Suprapubic skin (tissue), 4 donors: ENCODE measurements at regions not wholly inside any gene's neighbourhood (a gene's known extent, or its start where the extent isn't known, plus 50 kb on each side); places are given as distances from the start of the nearest gene placed in this dataset.

Experiments
- DNase-seq, 2 donors: peaks; one replicate each; pipeline ENCODE4 v3.0.0-alpha.2; 2019; ENCODE audit warnings: low spot score in 2 of 2
- H3K27ac ChIP-seq: fragments of 200-600 bp; sonication (generic); one replicate; pipeline ENCODE4 v1.5.1; 2019
- H3K27me3 ChIP-seq: fragments of 200-600 bp; sonication (generic); one replicate; pipeline ENCODE4 v1.5.1; 2019
- H3K36me3 ChIP-seq: fragments of 200-600 bp; sonication (generic); one replicate; pipeline ENCODE4 v1.5.1; 2019
- H3K4me1 ChIP-seq: fragments of 200-600 bp; sonication (generic); one replicate; pipeline ENCODE4 v1.5.1; 2019
- H3K4me3 ChIP-seq: fragments of 200-600 bp; sonication (generic); one replicate; pipeline ENCODE4 v1.5.1; 2019; ENCODE audit warnings: mild to moderate bottlenecking
- H3K9me3 ChIP-seq: fragments of 200-600 bp; sonication (generic); one replicate; pipeline ENCODE4 v1.5.1; 2019
- EP300 ChIP-seq: sonication (generic); formaldehyde crosslinking; IDR thresholded peaks from one replicate; pipeline ENCODE4 v1.6.1; 2017; ENCODE audit warnings: antibody characterized with exemption
- POLR2A ChIP-seq, 2 donors: fragments of 450-650 bp; IDR thresholded peaks; one replicate each; pipeline ENCODE4 v1.6.1; 2017; ENCODE audit warnings: antibody characterized with exemption in 2 of 2, mild to moderate bottlenecking in 2 of 2, moderate library complexity in 2 of 2
- POLR2AphosphoS5 ChIP-seq, 3 donors: sonication (generic); formaldehyde crosslinking; IDR thresholded peaks; one replicate each; pipeline ENCODE4 v1.6.1; 2017; ENCODE audit warnings: antibody characterized with exemption in 3 of 3
- WGBS: methylation state at CpG from one replicate; pipeline ENCODE4 v1.1.5; 2018; 5-methylcytosine and 5-hydroxymethylcytosine counted together
- TF ChIP-seq, protein P1 (sequence below), 2 donors: fragments of 200-600 bp in 1 of 2; fragments of 450-650 bp in 1 of 2; sonication (generic) in 1 of 2; IDR thresholded peaks; one replicate each; pipeline ENCODE4 v1.5.1; 2016 to 2019; ENCODE audit warnings: antibody characterized with exemption in 2 of 2, mild to moderate bottlenecking in 1 of 2, moderate library complexity in 1 of 2

DNA sequence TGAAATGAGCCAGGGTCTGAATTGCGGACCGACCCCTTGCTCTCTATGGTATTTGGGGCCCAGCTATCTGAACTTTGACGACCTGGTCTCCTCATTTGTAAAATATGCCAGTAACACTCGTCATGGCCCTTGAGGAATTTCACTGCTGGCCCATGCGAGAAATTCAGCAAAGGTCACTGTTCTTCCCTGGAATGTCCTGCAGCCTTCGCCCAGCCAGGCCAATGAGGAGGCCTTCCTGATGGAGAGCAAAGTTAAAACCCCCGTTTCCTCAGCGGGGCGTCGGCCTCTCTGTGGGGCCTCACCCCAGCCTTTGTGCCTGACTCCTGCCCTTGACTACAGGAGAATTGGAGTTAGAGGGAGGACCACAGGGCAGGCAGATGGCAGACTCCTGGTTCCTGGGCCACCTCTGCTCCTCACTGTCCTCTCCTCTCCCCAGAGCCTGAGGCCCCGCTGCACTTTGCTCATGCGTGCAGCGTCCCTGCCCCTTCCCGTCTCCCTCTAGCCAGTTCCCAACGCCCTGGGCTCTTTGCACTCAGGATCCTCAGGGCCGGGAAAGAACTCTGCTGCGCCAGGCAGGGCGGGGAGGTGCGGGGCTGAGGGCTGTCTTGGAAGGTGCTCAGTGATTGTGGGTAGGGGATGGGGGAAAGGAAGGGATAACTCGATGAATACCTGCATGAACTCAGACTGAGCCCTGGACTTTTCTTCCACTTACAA lies 257.0 kb upstream of the RAB6C start:
- Histone ChIP-seq H3K27me3 (peaks cover 10% of the 10 kb centered on the region), H3K4me1 (no peaks in the 10 kb centered on the region), H3K36me3 (no peaks in the 10 kb centered on the region), H3K4me3 (no peak overlapping the region), H3K9me3 (no peaks in the 10 kb centered on the region), H3K27ac (no peak overlapping the region)
- peak in 1 of 2 donors; percentile 48 for DNase-seq
- TF ChIP-seq POLR2A (IDR thresholded peaks at IDR 0.05), result no peak
- TF ChIP-seq, protein P1, sequence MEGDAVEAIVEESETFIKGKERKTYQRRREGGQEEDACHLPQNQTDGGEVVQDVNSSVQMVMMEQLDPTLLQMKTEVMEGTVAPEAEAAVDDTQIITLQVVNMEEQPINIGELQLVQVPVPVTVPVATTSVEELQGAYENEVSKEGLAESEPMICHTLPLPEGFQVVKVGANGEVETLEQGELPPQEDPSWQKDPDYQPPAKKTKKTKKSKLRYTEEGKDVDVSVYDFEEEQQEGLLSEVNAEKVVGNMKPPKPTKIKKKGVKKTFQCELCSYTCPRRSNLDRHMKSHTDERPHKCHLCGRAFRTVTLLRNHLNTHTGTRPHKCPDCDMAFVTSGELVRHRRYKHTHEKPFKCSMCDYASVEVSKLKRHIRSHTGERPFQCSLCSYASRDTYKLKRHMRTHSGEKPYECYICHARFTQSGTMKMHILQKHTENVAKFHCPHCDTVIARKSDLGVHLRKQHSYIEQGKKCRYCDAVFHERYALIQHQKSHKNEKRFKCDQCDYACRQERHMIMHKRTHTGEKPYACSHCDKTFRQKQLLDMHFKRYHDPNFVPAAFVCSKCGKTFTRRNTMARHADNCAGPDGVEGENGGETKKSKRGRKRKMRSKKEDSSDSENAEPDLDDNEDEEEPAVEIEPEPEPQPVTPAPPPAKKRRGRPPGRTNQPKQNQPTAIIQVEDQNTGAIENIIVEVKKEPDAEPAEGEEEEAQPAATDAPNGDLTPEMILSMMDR (IDR thresholded peaks at IDR 0.05), result no peak
- no peak for TF ChIP-seq EP300
- TF ChIP-seq POLR2AphosphoS5 (IDR thresholded peaks at IDR 0.05), result no peak
- 73% methylated on average over 14 of the region's 20 CpGs for WGBS

DNA sequence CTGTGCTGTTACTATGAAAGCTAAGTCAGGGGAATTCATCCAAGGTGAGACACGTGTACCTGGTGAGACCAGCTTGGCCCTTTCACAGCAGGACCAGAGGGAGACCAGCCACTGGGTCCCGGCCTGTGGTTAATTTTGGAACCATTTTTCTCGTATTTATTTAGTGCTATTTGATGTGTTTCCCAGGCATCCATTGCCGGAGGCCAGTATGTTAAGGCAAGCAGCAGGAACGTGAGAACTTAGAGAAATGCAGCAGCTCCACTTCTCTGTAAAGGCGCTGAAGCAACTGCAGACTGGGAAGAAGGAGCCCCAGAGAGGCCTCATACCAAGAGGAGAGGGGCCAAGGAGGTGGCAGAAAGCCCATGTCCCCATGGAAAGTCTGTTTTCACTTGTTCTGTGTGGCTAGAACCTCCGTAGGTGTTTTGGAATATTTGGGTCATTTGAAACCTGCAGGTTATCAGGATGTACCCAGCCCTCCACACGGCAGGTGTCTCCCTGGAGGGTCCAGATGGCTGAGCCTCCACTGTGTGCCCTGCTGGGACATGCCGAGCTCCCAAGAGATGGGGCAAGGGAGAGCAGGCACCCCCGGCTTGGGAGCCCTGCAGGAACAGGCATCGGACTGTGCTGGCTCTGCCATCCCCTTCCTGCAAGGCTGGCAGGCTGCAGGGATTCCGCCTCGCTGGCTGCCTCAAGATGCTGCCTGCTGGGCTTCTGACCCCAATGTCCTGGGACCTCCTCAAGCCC lies 256.0 kb upstream of the RAB6C start:
- H3K36me3 ChIP-seq, result no peaks in the 10 kb centered on the region

DNA sequence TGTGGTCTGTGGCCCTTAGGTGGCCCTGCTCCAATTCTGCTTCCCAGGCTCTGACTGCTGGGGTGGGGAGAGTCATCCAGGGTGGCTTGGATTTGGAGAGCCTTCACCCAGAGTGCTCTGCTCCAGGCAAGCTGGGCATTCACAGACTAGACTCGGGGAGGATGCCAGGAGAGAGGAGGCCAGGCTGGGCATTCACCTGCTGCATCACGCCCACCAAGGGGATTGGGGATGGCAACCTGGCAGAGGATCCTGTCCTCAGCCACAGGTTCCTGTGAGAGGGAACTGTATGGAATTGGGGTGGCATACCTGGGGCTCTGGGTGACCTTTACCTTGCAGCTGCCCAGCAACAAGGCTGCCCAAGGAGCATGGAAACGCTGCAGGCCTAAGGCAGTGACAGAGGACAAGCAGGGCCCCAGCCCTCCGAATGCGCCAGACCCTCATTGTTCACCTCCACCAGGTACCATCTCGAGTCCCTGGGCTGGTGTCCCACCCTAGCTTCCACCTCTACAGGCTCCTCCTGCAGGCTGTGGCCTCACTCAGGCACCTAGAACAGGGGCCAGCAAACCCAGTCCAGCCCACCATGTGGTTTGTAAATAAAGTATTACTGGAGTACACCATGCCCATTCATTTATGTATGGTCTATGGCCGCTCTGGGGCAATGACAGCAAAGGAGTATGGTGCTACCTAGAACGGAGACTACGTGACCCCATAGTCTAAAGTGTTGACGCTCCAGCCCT lies 255.3 kb upstream of the RAB6C start:
- Histone ChIP-seq H3K9me3 (no peaks in the 10 kb centered on the region), H3K36me3 (no peaks in the 10 kb centered on the region), H3K27ac (no peak overlapping the region), H3K4me3 (no peak overlapping the region), H3K27me3 (peaks cover 10% of the 10 kb centered on the region), H3K4me1 (no peaks in the 10 kb centered on the region)
- 95% methylated on average over 9 of the region's 10 CpGs for WGBS
- TF ChIP-seq POLR2A (IDR thresholded peaks at IDR 0.05) (no peak), EP300 (no peak), POLR2AphosphoS5 (IDR thresholded peaks at IDR 0.05) (no peak)
- TF ChIP-seq, protein P1 (IDR thresholded peaks at IDR 0.05), result no peak
- DNase-seq, result peak in 1 of 2 donors; percentile 77

More for the DNA sequence above, 256.0 kb upstream of the RAB6C start:
- H3K4me1 ChIP-seq, result no peaks in the 10 kb centered on the region
- H3K4me3 ChIP-seq, result no peak overlapping the region
- peaks cover 10% of the 10 kb centered on the region for H3K27me3 ChIP-seq
- H3K27ac ChIP-seq, result no peak overlapping the region
- no peak for TF ChIP-seq POLR2AphosphoS5 (IDR thresholded peaks at IDR 0.05)
- TF ChIP-seq POLR2A (IDR thresholded peaks at IDR 0.05), result no peak
- no peak for TF ChIP-seq EP300
- TF ChIP-seq, protein P1 (IDR thresholded peaks at IDR 0.05), result no peak
- DNase-seq, result peak in 1 of 2 donors; percentile 69
- 53% methylated on average over 8 of the region's 13 CpGs for WGBS
- no peaks in the 10 kb centered on the region for H3K9me3 ChIP-seq

GRCh38 chr2:129726216-129726615 lies 253.2 kb upstream of the RAB6C start:
- H3K36me3 ChIP-seq, result no peaks in the 10 kb centered on the region
- peaks cover 10% of the 10 kb centered on the region for H3K27me3 ChIP-seq
- no peaks in the 10 kb centered on the region for H3K9me3 ChIP-seq
- 56% methylated on average over 5 of the region's 5 CpGs for WGBS
- no peak for TF ChIP-seq POLR2A (IDR thresholded peaks at IDR 0.05)
- TF ChIP-seq, protein P1 (IDR thresholded peaks at IDR 0.05), result no peak
- no peak for TF ChIP-seq EP300
- TF ChIP-seq POLR2AphosphoS5 (IDR thresholded peaks at IDR 0.05), result no peak
- no peak overlapping the region for H3K4me3 ChIP-seq
- H3K4me1 ChIP-seq, result no peaks in the 10 kb centered on the region
- DNase-seq, result peak in 1 of 2 donors; percentile 35
- no peak overlapping the region for H3K27ac ChIP-seq
